ENCODE measurements at regions not wholly inside any gene's neighbourhood (a gene's known extent, or its start where the extent isn't known, plus 50 kb on each side); places are given as distances from the start of the nearest gene placed in this dataset.

- dilution Hi-C loops (cut with HindIII; ENCODE audit: low sequenced_read_pairs, unreplicated experiment) = no loop called here
- Histone ChIP-seq H3K14ac (replicated peaks; ENCODE audit: low read depth, low read length) (no peak overlapping the region), H4K91ac (ENCODE audit: insufficient read depth, low read depth, low read length) (no peak overlapping the region), H2AFZ (replicated peaks; ENCODE audit: low read length, poor library complexity) (no peak overlapping the region), H3K79me1 (ENCODE audit: low read depth in 1 of 2, low read length in 2 of 2) (no peaks in the 10 kb centered on the region), H3K18ac (ENCODE audit: low read depth, low read length) (no peak overlapping the region), H3K4me1 (ENCODE audit: control insufficient read depth, insufficient read depth, low read length) (no peaks in the 10 kb centered on the region), H2AK5ac (ENCODE audit: low read depth, low read length) (no peak overlapping the region), H2BK15ac (ENCODE audit: low read depth, low read length) (no peak overlapping the region), H3K4me2 (ENCODE audit: low read depth, low read length) (no peak overlapping the region), H3K56ac (ENCODE audit: extremely low read depth, insufficient read depth, low read length) (no peak overlapping the region), H3K4ac (ENCODE audit: low read depth, low read length) (no peak overlapping the region), H3K23ac (ENCODE audit: low read depth, low read length) (no peak overlapping the region), H4K8ac (ENCODE audit: low read depth in 2 of 2, low read length in 2 of 2) (no peak overlapping the region), H3K9me3 (ENCODE audit: control insufficient read depth, insufficient read depth, low read length) (peaks cover 2% of the 10 kb centered on the region; the same call in 1 of the 2 replicates), H3K36me3 (ENCODE audit: control insufficient read depth, insufficient read depth, low read length) (no peaks in the 10 kb centered on the region), H2BK20ac (ENCODE audit: low read depth, low read length) (no peak overlapping the region), H2AK9ac (replicated peaks; ENCODE audit: low read depth, low read length, poor library complexity) (no peak overlapping the region), H2BK120ac (ENCODE audit: low read depth, low read length) (no peak overlapping the region), H3K4me3 (ENCODE audit: insufficient read depth, low read depth, low read length) (no peak overlapping the region), H4K5ac (ENCODE audit: low read depth, low read length) (no peak overlapping the region), H3K9ac (ENCODE audit: low read depth, low read length) (no peak overlapping the region), H4K20me1 (ENCODE audit: insufficient read depth, low read length) (no peaks in the 10 kb centered on the region), H3K27ac (ENCODE audit: insufficient read depth, low read length) (no peak overlapping the region), H3K9me1 (ENCODE audit: insufficient read depth, low read length) (no peaks in the 10 kb centered on the region; the same call in 1 of the 2 replicates), H3K27me3 (ENCODE audit: control insufficient read depth, insufficient read depth, low read length) (no peaks in the 10 kb centered on the region), H2BK5ac (ENCODE audit: low read depth, low read length, poor library complexity, severe bottlenecking) (no peak overlapping the region)
- DNase-seq (peak; percentile 29), ATAC-seq (ENCODE audit: low read depth) (no peak)
- POLR2A ChIA-PET (ENCODE audit: unreplicated experiment) = interaction anchor here (0.6 kb wide), 1 partner anchor 41 kb away, joined by 3 read pairs; no protein-coding TSS in a partner anchor
- intact Hi-C loops (cut with micrococcal nuclease) = no loop called here
- no TSS peak for BruUV-seq (replicated peaks)
- in situ Hi-C loops (cut with MboI; ENCODE audit: low sequenced_read_pairs) = no loop called here
- CTCF ChIA-PET = interaction anchor here (1.4 kb wide), 1 partner anchor 16 kb away, joined by 4 read pairs; no protein-coding TSS in a partner anchor
- TF ChIP-seq ELK1 (IDR thresholded peaks at IDR 0.05; ENCODE audit: borderline replicate concordance, low read depth, low read length) = no peak
- TF ChIP-seq RAD21 (IDR thresholded peaks at IDR 0.05; ENCODE audit: low read length) = no peak
- no peak for TF ChIP-seq CTCF (conservative IDR thresholded peaks at IDR 0.05; ENCODE audit: low read depth, low read length)
- no peak for TF ChIP-seq RCOR1 (IDR thresholded peaks at IDR 0.05; ENCODE audit: insufficient replicate concordance, low read length)
- TF ChIP-seq CHD1 (IDR thresholded peaks at IDR 0.05; ENCODE audit: low read depth, low read length) = no peak
- TF ChIP-seq MAZ (IDR thresholded peaks at IDR 0.05; ENCODE audit: borderline replicate concordance, low read depth, low read length) = no peak
- TF ChIP-seq MXI1 (IDR thresholded peaks at IDR 0.05; ENCODE audit: borderline replicate concordance, low read depth, low read length) = no peak
- no peak for TF ChIP-seq MAFK (IDR thresholded peaks at IDR 0.05; ENCODE audit: low read depth, low read length)
- TF ChIP-seq, protein P1, sequence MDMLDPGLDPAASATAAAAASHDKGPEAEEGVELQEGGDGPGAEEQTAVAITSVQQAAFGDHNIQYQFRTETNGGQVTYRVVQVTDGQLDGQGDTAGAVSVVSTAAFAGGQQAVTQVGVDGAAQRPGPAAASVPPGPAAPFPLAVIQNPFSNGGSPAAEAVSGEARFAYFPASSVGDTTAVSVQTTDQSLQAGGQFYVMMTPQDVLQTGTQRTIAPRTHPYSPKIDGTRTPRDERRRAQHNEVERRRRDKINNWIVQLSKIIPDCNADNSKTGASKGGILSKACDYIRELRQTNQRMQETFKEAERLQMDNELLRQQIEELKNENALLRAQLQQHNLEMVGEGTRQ (IDR thresholded peaks at IDR 0.05; ENCODE audit: low read depth, low read length) = no peak
- TF ChIP-seq SMC3 (IDR thresholded peaks at IDR 0.05; ENCODE audit: low read depth, low read length) = no peak
- no peak for TF ChIP-seq POLR2A (IDR thresholded peaks at IDR 0.05; ENCODE audit: low read depth, low read length)
- no peak for TF ChIP-seq RFX5 (IDR thresholded peaks at IDR 0.05; ENCODE audit: low read depth, low read length)
- no CpG with 5 or more reads among the region's 2 CpGs for WGBS, 2 experiments (ENCODE audit: extremely low coverage in 2 of 2, insufficient read length in 1 of 2)
Observed at GRCh38 chr2:188089901-188090300, 201.8 kb upstream of the GULP1 start.
